GM12878 (cell line): ENCODE measurements at regions not wholly inside any gene's neighbourhood (a gene's known extent, or its start where the extent isn't known, plus 50 kb on each side); places are given as distances from the start of the nearest gene placed in this dataset.

ENCODE experiments used
- ATAC-seq: fragments of 200-7000 bp; cut with Tn5 transposase; 3 replicates; pipeline ENCODE4 v1.9.1; 2020; ENCODE audit warnings: mild to moderate bottlenecking, moderate library complexity
- BruUV-seq: library from RNA; stranded (reverse); fragments of 400-500 nt; replicated peaks from 2 replicates; lab custom pipeline; 2021; lab: Mats Ljungman, UMichigan
- CTCF ChIA-PET: fragments of 300-600 bp; sonication (Branson Sonifier 250); formaldehyde crosslinking; extraction: SDS; loops from one replicate; lab custom pipeline; 2021; ENCODE audit warnings: inconsistent platforms; lab: Yijun Ruan, JAX
- POLR2A ChIA-PET: fragments of 350-600 bp; formaldehyde crosslinking; extraction: SDS; loops from one replicate; lab custom pipeline; 2021; ENCODE audit warnings: inconsistent platforms; lab: Charles Lee
- RAD21 ChIA-PET: fragments of 300-600 bp; sonication (Branson Sonifier 250); formaldehyde crosslinking; loops from one replicate; lab custom pipeline; 2023; ENCODE audit warnings: antibody characterized with exemption; ENCODE audit not compliant: unreplicated experiment; lab: Charles Lee
- SMC1A ChIA-PET: fragments of 300-600 bp; sonication (Branson Sonifier 250); formaldehyde crosslinking; loops from one replicate; lab custom pipeline; 2023; ENCODE audit not compliant: unreplicated experiment, uncharacterized antibody; lab: Charles Lee
- DNase-seq: peaks from one replicate; pipeline ENCODE4 v3.0.0-alpha.2; 2011; ENCODE audit warnings: low read depth, low spot score
- FAIRE-seq: peaks from 3 replicates; lab custom pipeline; 2011; peaks lifted over from hg19 to GRCh38; lab: Jason Lieb, UNC
- H2AFZ ChIP-seq: 2 replicates; pipeline ENCODE4 v1.6.0; 2011; ENCODE audit warnings: low read depth, low read length, control low read depth; ENCODE audit not compliant: control insufficient read depth
- H3K27ac ChIP-seq: 2 replicates; pipeline ENCODE4 v1.5.1; 2011; ENCODE audit warnings: control low read depth; ENCODE audit not compliant: control insufficient read depth, insufficient read depth
- H3K27me3 ChIP-seq, 2 experiments: replicated peaks in 1 of 2; 2 replicates each; pipeline versions ENCODE4 v1.6.0 to v1.6.1; 2011; ENCODE audit warnings: low read length in 1 of 2; ENCODE audit not compliant: control insufficient read depth in 2 of 2, insufficient read depth in 2 of 2
- H3K36me3 ChIP-seq, 2 experiments: 2 replicates each; pipeline ENCODE4 v1.5.1; 2011; ENCODE audit warnings: low read length in 1 of 2; ENCODE audit not compliant: control insufficient read depth in 2 of 2, insufficient read depth in 2 of 2
- H3K4me1 ChIP-seq: 2 replicates; pipeline ENCODE4 v1.6.1; 2011; ENCODE audit warnings: mild to moderate bottlenecking, low read length, moderate library complexity, mixed read lengths; ENCODE audit not compliant: control insufficient read depth, insufficient read depth
- H3K4me2 ChIP-seq: 2 replicates; pipeline ENCODE4 v1.6.0; 2011; ENCODE audit warnings: control low read depth; ENCODE audit not compliant: control insufficient read depth, insufficient read depth
- H3K4me3 ChIP-seq: fragments of 200-600 bp; sonication (generic); 2 replicates; pipeline ENCODE4 v1.5.1; 2016
- H3K79me2 ChIP-seq: 2 replicates; pipeline ENCODE4 v1.6.0; 2011; ENCODE audit warnings: low read length; ENCODE audit not compliant: control insufficient read depth, insufficient read depth
- H3K9ac ChIP-seq: 2 replicates; pipeline ENCODE4 v1.8.0; 2011; ENCODE audit warnings: low read length, control low read depth, mixed read lengths; ENCODE audit not compliant: control insufficient read depth, insufficient read depth
- H3K9me3 ChIP-seq: replicated peaks from 3 replicates; pipeline ENCODE4 v1.5.1; 2011; ENCODE audit warnings: mild to moderate bottlenecking, low read length; ENCODE audit not compliant: control insufficient read depth, insufficient read depth
- H4K20me1 ChIP-seq: 2 replicates; pipeline ENCODE4 v1.6.0; 2011; ENCODE audit not compliant: control insufficient read depth, insufficient read depth
- ATF7 ChIP-seq: fragments of 450-650 bp; IDR thresholded peaks from 2 replicates; pipeline ENCODE4 v1.6.1; 2016; ENCODE audit warnings: low read depth, mild to moderate bottlenecking
- CREM ChIP-seq: IDR thresholded peaks from 2 replicates; pipeline ENCODE4 v1.6.1; 2014; ENCODE audit warnings: antibody characterized with exemption, low read depth
- FOXK2 ChIP-seq: fragments of 450-650 bp; IDR thresholded peaks from 2 replicates; pipeline ENCODE4 v1.6.1; 2017; ENCODE audit warnings: mild to moderate bottlenecking, moderate library complexity
- HDAC6 ChIP-seq: fragments of 200-600 bp; sonication (generic); IDR thresholded peaks from one replicate; pipeline ENCODE4 v1.8.0; 2017; ENCODE audit warnings: antibody characterized with exemption; ENCODE audit not compliant: unreplicated experiment
- HDGF ChIP-seq: fragments of 450-650 bp; IDR thresholded peaks from 2 replicates; pipeline ENCODE4 v1.6.1; 2016; ENCODE audit warnings: antibody characterized with exemption
- KDM1A ChIP-seq: fragments of 200-600 bp; sonication (generic); IDR thresholded peaks from 2 replicates; pipeline ENCODE4 v1.6.1; 2016; ENCODE audit warnings: borderline replicate concordance
- NR2F1 ChIP-seq: fragments of 450-650 bp; conservative IDR thresholded peaks from 2 replicates; pipeline ENCODE4 v1.6.1; 2017; ENCODE audit warnings: mild to moderate bottlenecking
- RELA ChIP-seq: fragments of 450-650 bp; IDR thresholded peaks from 2 replicates; pipeline ENCODE4 v1.8.0; 2014; ENCODE audit warnings: borderline replicate concordance; ENCODE audit not compliant: partially characterized antibody
- SMARCA5 ChIP-seq: fragments of 450-650 bp; IDR thresholded peaks from 2 replicates; pipeline ENCODE4 v1.6.1; 2017; ENCODE audit warnings: mild to moderate bottlenecking
- TCF12 ChIP-seq: IDR thresholded peaks from 2 replicates; pipeline ENCODE4 v1.6.1; 2011; ENCODE audit warnings: low read depth, mild to moderate bottlenecking, low read length
- WRNIP1 ChIP-seq: IDR thresholded peaks from 2 replicates; pipeline ENCODE4 v1.6.1; 2011; ENCODE audit warnings: low read depth, low read length, improper control_type of control experiment, borderline replicate concordance
- ZNF24 ChIP-seq: fragments of 450-650 bp; IDR thresholded peaks from 2 replicates; pipeline ENCODE4 v1.6.1; 2017; ENCODE audit warnings: antibody characterized with exemption, mild to moderate bottlenecking
- ZNF274 ChIP-seq: IDR thresholded peaks from one replicate; pipeline ENCODE4 v1.8.0; 2011; ENCODE audit not compliant: insufficient read length, insufficient read depth
- WGBS: methylation state at CpG from one replicate; pipeline ENCODE4 v1.1.6; 2016; ENCODE audit warnings: low lambda C conversion rate; ENCODE audit not compliant: insufficient replicate concordance, insufficient coverage; ENCODE audit errors: missing lambda C conversion rate; 5-methylcytosine and 5-hydroxymethylcytosine counted together
- in situ Hi-C: fragments of 300-500 bp; cut with MboI; formaldehyde crosslinking; loops from 9 replicates; pipeline ENCODE4 v1.14.3; 2018; ENCODE audit warnings: mixed read lengths
- intact Hi-C: fragments of 100-400 bp; cut with micrococcal nuclease; formaldehyde crosslinking; loops from one replicate; pipeline ENCODE4 v1.14.2; 2022; ENCODE audit not compliant: unreplicated experiment
- TF ChIP-seq, protein P1 (sequence below), 3 experiments: IDR thresholded peaks in 2 of 3; conservative IDR thresholded peaks in 1 of 3; 2 replicates each; pipeline ENCODE4 v1.5.1; 2011; ENCODE audit warnings: low read depth in 3 of 3, low read length in 3 of 3, mild to moderate bottlenecking in 3 of 3, control low read depth in 2 of 3, moderate library complexity in 2 of 3, inconsistent platforms in 1 of 3, mixed read lengths in 1 of 3; ENCODE audit not compliant: control insufficient read depth in 2 of 3, insufficient read depth in 1 of 3; ENCODE audit errors: extremely low read depth in 1 of 3
- TF ChIP-seq, protein P2 (sequence below): IDR thresholded peaks from 2 replicates; pipeline ENCODE4 v1.6.1; 2012; ENCODE audit warnings: mild to moderate bottlenecking, low read depth, low read length
- TF ChIP-seq, protein P3 (sequence below): IDR thresholded peaks from 2 replicates; pipeline ENCODE4 v1.6.1; 2012; ENCODE audit warnings: low read depth, low read length, improper control_type of control experiment

DNA sequence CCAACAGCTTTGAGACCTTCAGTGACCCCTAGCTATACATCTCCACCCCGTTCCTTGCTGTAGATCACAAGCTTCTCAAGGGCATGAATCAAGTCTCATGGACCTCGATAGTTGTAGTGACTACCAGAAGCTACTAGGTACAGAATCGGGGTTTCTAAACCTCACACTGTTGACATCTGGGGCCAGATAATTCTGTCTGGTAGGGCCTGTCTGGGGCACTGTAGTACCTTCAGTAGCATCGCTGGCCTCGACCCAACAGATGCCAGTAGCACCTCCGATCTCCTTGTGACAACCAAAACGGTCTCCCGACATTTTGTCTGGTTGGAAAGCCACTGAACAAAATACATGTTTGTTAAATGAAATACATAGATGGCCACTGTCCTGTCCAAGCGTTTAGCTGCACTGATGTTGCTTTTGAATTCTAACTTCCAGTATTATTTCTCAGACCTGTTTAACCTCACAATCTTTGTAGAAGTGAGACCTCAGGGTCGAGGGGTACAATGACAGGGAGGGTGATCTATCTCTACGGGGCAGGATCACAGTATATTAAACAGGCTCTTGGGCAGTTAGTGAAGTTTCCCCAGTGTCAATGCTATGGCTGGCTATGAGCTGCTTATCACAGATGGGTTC lies 262.5 kb upstream of the IGF1R start:
- ChIA-PET RAD21 (no interaction called here), POLR2A (no interaction called here), SMC1A (no interaction called here), CTCF (interaction anchor here (0.7 kb wide), 1 partner anchor 74 kb away, joined by 3 read pairs; no protein-coding TSS in a partner anchor)
- no peak overlapping the region for H3K4me3 ChIP-seq
- H3K79me2 ChIP-seq: no peaks in the 10 kb centered on the region
- H3K27me3 ChIP-seq: no peaks in the 10 kb centered on the region
- no TSS peak for BruUV-seq
- H2AFZ ChIP-seq: no peak overlapping the region
- FAIRE-seq: no peak
- ATAC-seq: no peak
- no peaks in the 10 kb centered on the region for H3K9me3 ChIP-seq
- in situ Hi-C loops (no loop called here), intact Hi-C loops (no loop called here)
- WGBS: 16% methylated on average over 11 of the region's 11 CpGs
- H3K9ac ChIP-seq: no peak overlapping the region
- H4K20me1 ChIP-seq: no peaks in the 10 kb centered on the region
- no peaks in the 10 kb centered on the region for H3K36me3 ChIP-seq
- no peak for DNase-seq
- H3K4me1 ChIP-seq: no peaks in the 10 kb centered on the region
- H3K4me2 ChIP-seq: no peak overlapping the region
- H3K27ac ChIP-seq: no peak overlapping the region
- no peak for TF ChIP-seq KDM1A
- TF ChIP-seq, protein P1, sequence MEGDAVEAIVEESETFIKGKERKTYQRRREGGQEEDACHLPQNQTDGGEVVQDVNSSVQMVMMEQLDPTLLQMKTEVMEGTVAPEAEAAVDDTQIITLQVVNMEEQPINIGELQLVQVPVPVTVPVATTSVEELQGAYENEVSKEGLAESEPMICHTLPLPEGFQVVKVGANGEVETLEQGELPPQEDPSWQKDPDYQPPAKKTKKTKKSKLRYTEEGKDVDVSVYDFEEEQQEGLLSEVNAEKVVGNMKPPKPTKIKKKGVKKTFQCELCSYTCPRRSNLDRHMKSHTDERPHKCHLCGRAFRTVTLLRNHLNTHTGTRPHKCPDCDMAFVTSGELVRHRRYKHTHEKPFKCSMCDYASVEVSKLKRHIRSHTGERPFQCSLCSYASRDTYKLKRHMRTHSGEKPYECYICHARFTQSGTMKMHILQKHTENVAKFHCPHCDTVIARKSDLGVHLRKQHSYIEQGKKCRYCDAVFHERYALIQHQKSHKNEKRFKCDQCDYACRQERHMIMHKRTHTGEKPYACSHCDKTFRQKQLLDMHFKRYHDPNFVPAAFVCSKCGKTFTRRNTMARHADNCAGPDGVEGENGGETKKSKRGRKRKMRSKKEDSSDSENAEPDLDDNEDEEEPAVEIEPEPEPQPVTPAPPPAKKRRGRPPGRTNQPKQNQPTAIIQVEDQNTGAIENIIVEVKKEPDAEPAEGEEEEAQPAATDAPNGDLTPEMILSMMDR (IDR thresholded peaks at IDR 0.05 in 2 of 3, conservative IDR thresholded peaks at IDR 0.05 in 1 of 3; ENCODE audit: control insufficient read depth in 2 of 3, extremely low read depth in 1 of 3, insufficient read depth in 1 of 3, low read depth in 3 of 3, low read length in 3 of 3): no peak
- TF ChIP-seq ZNF274: no peak
- no peak for TF ChIP-seq CREM
- no peak for TF ChIP-seq WRNIP1
- TF ChIP-seq, protein P2, sequence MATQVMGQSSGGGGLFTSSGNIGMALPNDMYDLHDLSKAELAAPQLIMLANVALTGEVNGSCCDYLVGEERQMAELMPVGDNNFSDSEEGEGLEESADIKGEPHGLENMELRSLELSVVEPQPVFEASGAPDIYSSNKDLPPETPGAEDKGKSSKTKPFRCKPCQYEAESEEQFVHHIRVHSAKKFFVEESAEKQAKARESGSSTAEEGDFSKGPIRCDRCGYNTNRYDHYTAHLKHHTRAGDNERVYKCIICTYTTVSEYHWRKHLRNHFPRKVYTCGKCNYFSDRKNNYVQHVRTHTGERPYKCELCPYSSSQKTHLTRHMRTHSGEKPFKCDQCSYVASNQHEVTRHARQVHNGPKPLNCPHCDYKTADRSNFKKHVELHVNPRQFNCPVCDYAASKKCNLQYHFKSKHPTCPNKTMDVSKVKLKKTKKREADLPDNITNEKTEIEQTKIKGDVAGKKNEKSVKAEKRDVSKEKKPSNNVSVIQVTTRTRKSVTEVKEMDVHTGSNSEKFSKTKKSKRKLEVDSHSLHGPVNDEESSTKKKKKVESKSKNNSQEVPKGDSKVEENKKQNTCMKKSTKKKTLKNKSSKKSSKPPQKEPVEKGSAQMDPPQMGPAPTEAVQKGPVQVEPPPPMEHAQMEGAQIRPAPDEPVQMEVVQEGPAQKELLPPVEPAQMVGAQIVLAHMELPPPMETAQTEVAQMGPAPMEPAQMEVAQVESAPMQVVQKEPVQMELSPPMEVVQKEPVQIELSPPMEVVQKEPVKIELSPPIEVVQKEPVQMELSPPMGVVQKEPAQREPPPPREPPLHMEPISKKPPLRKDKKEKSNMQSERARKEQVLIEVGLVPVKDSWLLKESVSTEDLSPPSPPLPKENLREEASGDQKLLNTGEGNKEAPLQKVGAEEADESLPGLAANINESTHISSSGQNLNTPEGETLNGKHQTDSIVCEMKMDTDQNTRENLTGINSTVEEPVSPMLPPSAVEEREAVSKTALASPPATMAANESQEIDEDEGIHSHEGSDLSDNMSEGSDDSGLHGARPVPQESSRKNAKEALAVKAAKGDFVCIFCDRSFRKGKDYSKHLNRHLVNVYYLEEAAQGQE: no peak
- TF ChIP-seq ATF7: no peak
- TF ChIP-seq, protein P3, sequence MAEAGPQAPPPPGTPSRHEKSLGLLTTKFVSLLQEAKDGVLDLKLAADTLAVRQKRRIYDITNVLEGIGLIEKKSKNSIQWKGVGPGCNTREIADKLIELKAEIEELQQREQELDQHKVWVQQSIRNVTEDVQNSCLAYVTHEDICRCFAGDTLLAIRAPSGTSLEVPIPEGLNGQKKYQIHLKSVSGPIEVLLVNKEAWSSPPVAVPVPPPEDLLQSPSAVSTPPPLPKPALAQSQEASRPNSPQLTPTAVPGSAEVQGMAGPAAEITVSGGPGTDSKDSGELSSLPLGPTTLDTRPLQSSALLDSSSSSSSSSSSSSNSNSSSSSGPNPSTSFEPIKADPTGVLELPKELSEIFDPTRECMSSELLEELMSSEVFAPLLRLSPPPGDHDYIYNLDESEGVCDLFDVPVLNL: no peak
- TF ChIP-seq ZNF24: no peak
- TF ChIP-seq SMARCA5: no peak
- no peak for TF ChIP-seq HDGF
- TF ChIP-seq HDAC6: no peak
- TF ChIP-seq TCF12: no peak
- no peak for TF ChIP-seq NR2F1
- no peak for TF ChIP-seq RELA
- no peak for TF ChIP-seq FOXK2
